GM18505 (cell line): ENCODE measurements at regions not wholly inside any gene's neighbourhood (a gene's known extent, or its start where the extent isn't known, plus 50 kb on each side); places are given as distances from the start of the nearest gene placed in this dataset.
A peak's percentile ranks its signal among the peaks of the same experiment; 100 is the strongest.

ENCODE experiments used
- ATAC-seq: cut with Tn5 transposase; IDR thresholded peaks from one replicate; pipeline ENCODE4 v1.9.1; 2021; ENCODE audit not compliant: unreplicated experiment
- POLR2A ChIP-seq: IDR thresholded peaks from 4 replicates; pipeline ENCODE4 v1.6.1; 2011; ENCODE audit warnings: borderline replicate concordance; ENCODE audit not compliant: insufficient read depth, insufficient read length; ENCODE audit errors: extremely low read depth

DNA sequence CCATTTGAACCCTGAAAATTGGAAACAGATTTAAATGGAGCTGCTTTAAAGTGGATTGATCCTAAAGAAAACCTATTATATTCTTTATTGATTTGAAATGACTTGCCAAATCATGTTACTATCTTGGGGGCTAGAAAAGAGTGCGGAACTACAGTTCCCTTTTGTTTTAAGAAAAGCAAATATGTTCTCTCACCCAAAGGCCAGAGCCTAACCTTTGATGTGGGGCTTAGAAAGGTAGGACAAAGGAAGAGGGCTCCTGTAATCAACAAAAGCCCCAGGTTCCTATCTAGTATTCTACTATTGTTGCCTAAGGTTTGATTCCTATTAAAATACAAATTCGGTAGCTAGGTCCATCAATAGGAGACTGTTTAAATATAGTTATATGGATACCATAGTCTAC lies 100.8 kb upstream of the BEND6 start:
- TF ChIP-seq POLR2A = no peak
- no peak for ATAC-seq

GRCh38 chr6:56853541-56853940 lies 101.4 kb upstream of the BEND6 start:
- no peak for ATAC-seq
- no peak for TF ChIP-seq POLR2A

GRCh38 chr6:56852260-56853010 lies 102.5 kb upstream of the BEND6 start:
- no peak for TF ChIP-seq POLR2A
- ATAC-seq = peak; percentile 2

DNA sequence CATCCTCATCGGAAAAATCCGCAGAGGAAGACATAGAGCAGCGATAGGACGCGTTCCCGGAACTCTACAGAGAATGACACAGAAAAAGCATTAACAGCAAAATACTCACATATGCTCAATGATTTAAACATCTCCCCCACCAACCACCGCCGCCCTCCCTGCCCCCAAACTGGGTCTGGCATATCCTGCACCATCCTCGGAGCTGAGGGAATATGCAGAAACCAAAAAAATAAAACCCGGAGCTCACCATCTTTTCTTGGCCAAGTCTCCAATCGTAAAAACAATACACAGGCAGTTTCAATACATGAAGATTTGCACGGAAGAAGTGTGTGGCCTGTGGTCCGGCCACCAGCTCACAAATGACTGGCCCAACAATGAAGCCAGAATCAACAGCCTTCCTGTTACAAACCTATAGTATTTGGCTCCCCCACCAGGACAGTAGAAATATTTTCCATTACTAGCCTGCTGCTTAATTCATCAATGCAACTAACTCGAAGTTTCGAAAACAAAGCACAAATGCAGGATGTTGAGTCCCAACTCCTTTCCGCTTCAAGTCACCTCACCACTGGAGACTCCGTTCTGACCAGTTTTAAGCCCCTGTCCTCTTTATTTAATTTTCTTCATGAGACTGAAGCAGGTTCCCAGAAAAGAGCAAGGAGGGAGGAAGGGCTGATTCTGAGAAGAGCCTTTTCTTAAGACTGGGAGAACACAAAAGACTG lies 103.2 kb upstream of the BEND6 start:
- peak; percentile 93 for ATAC-seq
- peak; percentile 31 for TF ChIP-seq POLR2A

- ATAC-seq = no peak
- no peak for TF ChIP-seq POLR2A
Measured at GRCh38 chr6:56851074-56851473, 103.8 kb upstream of the BEND6 start.

GRCh38 chr6:56850626-56851025 lies 104.3 kb upstream of the BEND6 start:
- no peak for TF ChIP-seq POLR2A
- ATAC-seq = no peak

GRCh38 chr6:56849896-56850295 lies 105.0 kb upstream of the BEND6 start:
- TF ChIP-seq POLR2A = no peak
- no peak for ATAC-seq

GRCh38 chr6:56848105-56848504 lies 106.8 kb upstream of the BEND6 start:
- no peak for ATAC-seq
- TF ChIP-seq POLR2A = no peak

- TF ChIP-seq POLR2A = no peak
- ATAC-seq = no peak
Measured at GRCh38 chr6:56845032-56845431, 109.9 kb upstream of the BEND6 start.

- peak; percentile 89 for ATAC-seq
- TF ChIP-seq POLR2A = peak; percentile 66
Measured at GRCh38 chr6:56843476-56844349, 111.2 kb upstream of the BEND6 start.

GRCh38 chr6:56842686-56843475 lies 112.0 kb upstream of the BEND6 start:
- peak; percentile 3 for TF ChIP-seq POLR2A
- ATAC-seq = peak; percentile 26

- TF ChIP-seq POLR2A = no peak
- ATAC-seq = no peak
Measured at GRCh38 chr6:56841751-56842150, 113.2 kb upstream of the BEND6 start.

DNA sequence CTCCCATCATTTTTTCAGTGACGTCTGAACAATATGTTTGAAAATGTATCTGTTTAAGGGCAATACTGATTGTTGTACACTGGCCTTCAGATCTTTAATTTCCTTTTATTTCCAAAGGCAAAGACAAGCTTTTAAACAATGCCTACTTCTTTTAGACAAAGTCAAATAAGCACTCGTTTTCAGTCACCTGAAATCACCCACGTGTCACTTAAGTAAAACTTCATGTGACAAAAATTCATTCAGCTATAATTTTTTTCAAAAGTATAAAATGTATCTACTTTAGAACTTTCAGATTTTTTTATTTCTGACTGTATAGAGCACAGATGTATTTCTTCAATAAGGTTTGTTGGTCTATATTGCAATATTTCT lies 113.5 kb upstream of the BEND6 start:
- TF ChIP-seq POLR2A = no peak

GRCh38 chr6:56840467-56841380 lies 114.2 kb upstream of the BEND6 start:
- no peak for TF ChIP-seq POLR2A
- ATAC-seq = no peak

More for the DNA sequence above, 113.5 kb upstream of the BEND6 start:
- ATAC-seq = no peak
